Panc1 (cell line): ENCODE measurements at regions not wholly inside any gene's neighbourhood (a gene's known extent, or its start where the extent isn't known, plus 50 kb on each side); places are given as distances from the start of the nearest gene placed in this dataset.

Experiments used
- ATAC-seq: fragments of 200-7000 bp; cut with Tn5 transposase; 2 replicates; pipeline ENCODE4 v1.9.1; 2020; ENCODE audit warnings: mild to moderate bottlenecking, moderate library complexity
- BruUV-seq: library from RNA; stranded (reverse); fragments of 400-500 nt; replicated peaks from 2 replicates; lab custom pipeline; 2021; lab: Mats Ljungman, UMichigan
- CTCF ChIA-PET: fragments of 300-600 bp; sonication (Branson Sonifier 250); formaldehyde crosslinking; loops from one replicate; lab custom pipeline; 2022; ENCODE audit warnings: antibody characterized with exemption; lab: Charles Lee
- POLR2A ChIA-PET: fragments of 300-600 bp; sonication (Branson Sonifier 250); formaldehyde crosslinking; loops from one replicate; lab custom pipeline; 2022; ENCODE audit warnings: antibody characterized with exemption; lab: Charles Lee
- DNase-seq: peaks from one replicate; pipeline ENCODE4 v3.0.0-alpha.2; 2010; ENCODE audit warnings: low read depth, low spot score
- H3K27ac ChIP-seq: 2 replicates; pipeline ENCODE4 v1.5.1; 2011; ENCODE audit warnings: mild to moderate bottlenecking, low read length, inconsistent platforms
- H3K27me3 ChIP-seq: fragments of 200-500 bp; sonication (Bioruptor generic); 2 replicates; pipeline ENCODE4 v1.6.0; 2014; ENCODE audit warnings: low read length, inconsistent platforms; ENCODE audit not compliant: control insufficient read depth, insufficient read depth
- H3K36me3 ChIP-seq: fragments of 200-500 bp; sonication (Bioruptor generic); 2 replicates; pipeline ENCODE4 v1.5.1; 2014; ENCODE audit warnings: inconsistent platforms, mild to moderate bottlenecking, low read length, moderate library complexity; ENCODE audit not compliant: control insufficient read depth, insufficient read depth
- H3K4me1 ChIP-seq: 2 replicates; pipeline ENCODE4 v1.5.1; 2011; ENCODE audit warnings: inconsistent platforms, mild to moderate bottlenecking, low read length, moderate library complexity; ENCODE audit not compliant: control insufficient read depth, insufficient read depth
- H3K4me3 ChIP-seq, 2 experiments: 2 replicates each; pipeline ENCODE4 v1.5.1; 2011 to 2012; ENCODE audit warnings: low read depth in 2 of 2, low read length in 2 of 2, mild to moderate bottlenecking in 2 of 2, inconsistent platforms in 1 of 2, moderate library complexity in 1 of 2
- H3K9me3 ChIP-seq: fragments of 200-500 bp; sonication (Bioruptor generic); 2 replicates; pipeline ENCODE4 v1.5.1; 2014; ENCODE audit warnings: low read depth, mild to moderate bottlenecking, inconsistent platforms, low read length, moderate library complexity; ENCODE audit not compliant: control insufficient read depth, insufficient read depth
- POLR2AphosphoS5 ChIP-seq: IDR thresholded peaks from 2 replicates; pipeline ENCODE4 v1.6.1; 2012; ENCODE audit warnings: mild to moderate bottlenecking, low read depth, low read length, moderate library complexity
- SIN3A ChIP-seq: IDR thresholded peaks from 2 replicates; pipeline ENCODE4 v1.6.1; 2012; ENCODE audit warnings: low read depth, mild to moderate bottlenecking, low read length, moderate library complexity, borderline replicate concordance; ENCODE audit not compliant: insufficient read depth
- TCF7L2 ChIP-seq: IDR thresholded peaks from 2 replicates; pipeline ENCODE4 v1.6.1; 2011; ENCODE audit warnings: mild to moderate bottlenecking, low read depth, low read length, inconsistent platforms
- in situ Hi-C: cut with HindIII; loops from 2 replicates; pipeline ENCODE4 v1.10.0; 2016; ENCODE audit warnings: low sequenced_read_pairs, low pct_unique_long_range_greater_than_20kb
- intact Hi-C: fragments of 100-400 bp; cut with micrococcal nuclease; formaldehyde crosslinking; loops from one replicate; pipeline ENCODE4 v1.10.0; 2022; ENCODE audit not compliant: unreplicated experiment
- TF ChIP-seq, protein P1 (sequence below): fragments of 450-650 bp; IDR thresholded peaks from 2 replicates; pipeline ENCODE4 v1.5.1; 2017; ENCODE audit warnings: mild to moderate bottlenecking
- TF ChIP-seq, protein P2 (sequence below), 2 experiments: IDR thresholded peaks; 2 replicates each; pipeline ENCODE4 v1.6.1; 2011 to 2012; ENCODE audit warnings: low read depth in 2 of 2, control low read depth in 1 of 2, low read length in 1 of 2, mild to moderate bottlenecking in 1 of 2, moderate library complexity in 1 of 2; ENCODE audit not compliant: insufficient read depth in 1 of 2

DNA sequence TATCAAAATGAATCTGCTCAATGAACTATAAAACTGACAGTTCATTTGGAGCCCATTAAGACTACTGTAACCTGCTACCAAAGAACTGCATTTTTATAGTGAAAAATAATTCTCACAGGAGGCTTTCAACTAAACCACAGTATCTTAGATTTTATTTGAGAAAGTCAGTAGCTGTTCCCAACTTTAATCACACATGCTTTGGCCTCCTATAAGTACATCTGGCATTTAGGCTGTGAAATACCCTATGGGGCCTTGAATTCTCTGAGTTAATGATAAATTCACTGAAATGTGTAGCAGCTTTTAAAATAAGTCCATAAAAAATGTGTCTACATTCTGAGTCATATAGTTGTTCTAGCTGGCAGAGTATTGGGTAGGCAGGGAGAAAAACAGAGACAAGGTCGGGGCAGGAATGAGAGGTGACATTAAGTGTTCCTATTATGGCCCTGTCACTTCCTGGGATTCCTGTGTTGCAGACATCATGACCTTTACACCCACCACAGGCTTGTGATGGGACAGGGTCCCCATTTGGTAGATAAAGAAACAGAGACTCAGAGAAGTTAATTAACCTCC lies 588.8 kb downstream of the REEP3 start:
- H3K36me3 ChIP-seq = no peaks in the 10 kb centered on the region
- no peaks in the 10 kb centered on the region for H3K9me3 ChIP-seq
- ChIA-PET CTCF (no interaction called here), POLR2A (no interaction called here)
- no peak for ATAC-seq
- no peak overlapping the region for H3K4me3 ChIP-seq
- no peaks in the 10 kb centered on the region for H3K4me1 ChIP-seq
- in situ Hi-C loops (no loop called here), intact Hi-C loops (no loop called here)
- TF ChIP-seq POLR2AphosphoS5 = no peak
- TF ChIP-seq TCF7L2 = no peak
- TF ChIP-seq, protein P1, sequence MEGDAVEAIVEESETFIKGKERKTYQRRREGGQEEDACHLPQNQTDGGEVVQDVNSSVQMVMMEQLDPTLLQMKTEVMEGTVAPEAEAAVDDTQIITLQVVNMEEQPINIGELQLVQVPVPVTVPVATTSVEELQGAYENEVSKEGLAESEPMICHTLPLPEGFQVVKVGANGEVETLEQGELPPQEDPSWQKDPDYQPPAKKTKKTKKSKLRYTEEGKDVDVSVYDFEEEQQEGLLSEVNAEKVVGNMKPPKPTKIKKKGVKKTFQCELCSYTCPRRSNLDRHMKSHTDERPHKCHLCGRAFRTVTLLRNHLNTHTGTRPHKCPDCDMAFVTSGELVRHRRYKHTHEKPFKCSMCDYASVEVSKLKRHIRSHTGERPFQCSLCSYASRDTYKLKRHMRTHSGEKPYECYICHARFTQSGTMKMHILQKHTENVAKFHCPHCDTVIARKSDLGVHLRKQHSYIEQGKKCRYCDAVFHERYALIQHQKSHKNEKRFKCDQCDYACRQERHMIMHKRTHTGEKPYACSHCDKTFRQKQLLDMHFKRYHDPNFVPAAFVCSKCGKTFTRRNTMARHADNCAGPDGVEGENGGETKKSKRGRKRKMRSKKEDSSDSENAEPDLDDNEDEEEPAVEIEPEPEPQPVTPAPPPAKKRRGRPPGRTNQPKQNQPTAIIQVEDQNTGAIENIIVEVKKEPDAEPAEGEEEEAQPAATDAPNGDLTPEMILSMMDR = no peak
- TF ChIP-seq, protein P2, sequence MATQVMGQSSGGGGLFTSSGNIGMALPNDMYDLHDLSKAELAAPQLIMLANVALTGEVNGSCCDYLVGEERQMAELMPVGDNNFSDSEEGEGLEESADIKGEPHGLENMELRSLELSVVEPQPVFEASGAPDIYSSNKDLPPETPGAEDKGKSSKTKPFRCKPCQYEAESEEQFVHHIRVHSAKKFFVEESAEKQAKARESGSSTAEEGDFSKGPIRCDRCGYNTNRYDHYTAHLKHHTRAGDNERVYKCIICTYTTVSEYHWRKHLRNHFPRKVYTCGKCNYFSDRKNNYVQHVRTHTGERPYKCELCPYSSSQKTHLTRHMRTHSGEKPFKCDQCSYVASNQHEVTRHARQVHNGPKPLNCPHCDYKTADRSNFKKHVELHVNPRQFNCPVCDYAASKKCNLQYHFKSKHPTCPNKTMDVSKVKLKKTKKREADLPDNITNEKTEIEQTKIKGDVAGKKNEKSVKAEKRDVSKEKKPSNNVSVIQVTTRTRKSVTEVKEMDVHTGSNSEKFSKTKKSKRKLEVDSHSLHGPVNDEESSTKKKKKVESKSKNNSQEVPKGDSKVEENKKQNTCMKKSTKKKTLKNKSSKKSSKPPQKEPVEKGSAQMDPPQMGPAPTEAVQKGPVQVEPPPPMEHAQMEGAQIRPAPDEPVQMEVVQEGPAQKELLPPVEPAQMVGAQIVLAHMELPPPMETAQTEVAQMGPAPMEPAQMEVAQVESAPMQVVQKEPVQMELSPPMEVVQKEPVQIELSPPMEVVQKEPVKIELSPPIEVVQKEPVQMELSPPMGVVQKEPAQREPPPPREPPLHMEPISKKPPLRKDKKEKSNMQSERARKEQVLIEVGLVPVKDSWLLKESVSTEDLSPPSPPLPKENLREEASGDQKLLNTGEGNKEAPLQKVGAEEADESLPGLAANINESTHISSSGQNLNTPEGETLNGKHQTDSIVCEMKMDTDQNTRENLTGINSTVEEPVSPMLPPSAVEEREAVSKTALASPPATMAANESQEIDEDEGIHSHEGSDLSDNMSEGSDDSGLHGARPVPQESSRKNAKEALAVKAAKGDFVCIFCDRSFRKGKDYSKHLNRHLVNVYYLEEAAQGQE (IDR thresholded peaks at IDR 0.05; ENCODE audit: insufficient read depth in 1 of 2, low read depth in 2 of 2, low read length in 1 of 2) = no peak
- no peak for TF ChIP-seq SIN3A
- no peak overlapping the region for H3K27ac ChIP-seq
- H3K27me3 ChIP-seq = no peaks in the 10 kb centered on the region
- no TSS peak for BruUV-seq
- no peak for DNase-seq

DNA sequence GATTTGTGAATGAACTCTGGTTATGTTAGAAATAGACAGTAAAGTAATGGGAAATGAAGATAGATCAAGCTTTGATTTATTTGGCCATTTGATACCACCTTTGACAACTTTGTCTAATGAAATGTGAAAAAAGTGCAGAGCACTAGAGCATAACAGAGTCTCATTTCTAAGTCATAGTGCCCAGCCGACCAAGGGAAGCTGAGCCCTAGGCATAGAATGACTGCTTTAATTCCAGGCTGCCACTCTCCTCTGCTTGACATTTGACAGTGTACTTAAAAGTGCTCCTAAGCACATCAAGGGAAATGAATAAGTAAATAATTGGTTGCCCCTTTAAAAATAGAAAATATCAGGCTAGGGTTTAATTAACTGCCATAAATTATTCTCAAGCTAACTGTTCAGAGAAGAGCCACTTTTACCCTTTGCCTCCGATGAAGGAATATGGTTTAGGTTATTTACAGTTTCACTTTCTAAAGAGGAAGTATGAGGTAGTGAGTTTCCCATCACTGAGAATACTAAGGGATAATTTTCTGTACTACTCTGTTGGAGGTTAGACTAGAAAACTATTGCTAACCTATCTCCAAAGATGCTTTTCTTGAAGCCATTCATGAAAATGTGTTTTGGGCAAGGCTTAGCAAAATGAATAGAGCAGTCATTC lies 591.6 kb downstream of the REEP3 start:
- ChIA-PET POLR2A (no interaction called here), CTCF (no interaction called here)
- Histone ChIP-seq H3K4me1 (no peaks in the 10 kb centered on the region), H3K9me3 (no peaks in the 10 kb centered on the region), H3K27ac (no peak overlapping the region), H3K4me3 (no peak overlapping the region), H3K36me3 (no peaks in the 10 kb centered on the region), H3K27me3 (no peaks in the 10 kb centered on the region)
- DNase-seq (no peak), ATAC-seq (no peak)
- intact Hi-C loops = no loop called here
- in situ Hi-C loops = no loop called here
- no peak for TF ChIP-seq SIN3A
- no peak for TF ChIP-seq POLR2AphosphoS5
- TF ChIP-seq, protein P1 = no peak
- TF ChIP-seq, protein P2 (IDR thresholded peaks at IDR 0.05; ENCODE audit: insufficient read depth in 1 of 2, low read depth in 2 of 2, low read length in 1 of 2) = no peak
- no peak for TF ChIP-seq TCF7L2
- BruUV-seq = no TSS peak
